Thyroid gland (tissue), 4 donors: ENCODE measurements at regions not wholly inside any gene's neighbourhood (a gene's known extent, or its start where the extent isn't known, plus 50 kb on each side); places are given as distances from the start of the nearest gene placed in this dataset.

Experiments
- DNase-seq, 2 donors: peaks; one replicate each; pipeline ENCODE4 v3.0.0-alpha.2; 2019
- H3K27ac ChIP-seq, 3 donors: fragments of 200-600 bp; sonication (generic); 1 replicate in 2 of 3; 2 replicates in 1 of 3; pipeline ENCODE4 v1.5.1; 2016 to 2019; ENCODE audit warnings: mild to moderate bottlenecking in 1 of 3, moderate library complexity in 1 of 3
- H3K27me3 ChIP-seq: fragments of 200-600 bp; sonication (generic); one replicate; pipeline ENCODE4 v1.5.1; 2019
- H3K36me3 ChIP-seq, 2 donors: fragments of 200-600 bp; sonication (generic); one replicate each; pipeline ENCODE4 v1.5.1; 2016 to 2019
- H3K4me1 ChIP-seq, 2 donors: fragments of 200-600 bp; sonication (generic); one replicate each; pipeline ENCODE4 v1.5.1; 2017 to 2019
- H3K4me3 ChIP-seq, 3 donors: fragments of 200-600 bp; sonication (generic); replicated peaks in 1 of 3; 1 replicate in 2 of 3; 2 replicates in 1 of 3; pipeline ENCODE4 v1.5.1; 2016; ENCODE audit warnings: mild to moderate bottlenecking in 1 of 3
- H3K9me3 ChIP-seq: fragments of 200-600 bp; sonication (generic); one replicate; pipeline ENCODE4 v1.5.1; 2017
- POLR2A ChIP-seq, 2 donors: fragments of 450-650 bp; IDR thresholded peaks; one replicate each; pipeline ENCODE4 v1.6.1; 2017; ENCODE audit warnings: antibody characterized with exemption in 2 of 2, mild to moderate bottlenecking in 2 of 2, moderate library complexity in 1 of 2
- WGBS, 2 donors: methylation state at CpG; one replicate each; pipeline ENCODE4 v1.1.5; 2017; 5-methylcytosine and 5-hydroxymethylcytosine counted together
- intact Hi-C: fragments of 100-400 bp; cut with DNase I; formaldehyde crosslinking; loops from one replicate; pipeline ENCODE4 v1.15.1; 2023
- TF ChIP-seq, protein P1 (sequence below), 6 experiments: fragments of 200-600 bp in 3 of 6; fragments of 450-650 bp in 3 of 6; sonication (generic) in 3 of 6; IDR thresholded peaks; one replicate each; pipeline ENCODE4 v1.5.1; 2016 to 2019; ENCODE audit warnings: antibody characterized with exemption in 6 of 6, mild to moderate bottlenecking in 2 of 6, inconsistent platforms in 1 of 6, moderate library complexity in 1 of 6

DNA sequence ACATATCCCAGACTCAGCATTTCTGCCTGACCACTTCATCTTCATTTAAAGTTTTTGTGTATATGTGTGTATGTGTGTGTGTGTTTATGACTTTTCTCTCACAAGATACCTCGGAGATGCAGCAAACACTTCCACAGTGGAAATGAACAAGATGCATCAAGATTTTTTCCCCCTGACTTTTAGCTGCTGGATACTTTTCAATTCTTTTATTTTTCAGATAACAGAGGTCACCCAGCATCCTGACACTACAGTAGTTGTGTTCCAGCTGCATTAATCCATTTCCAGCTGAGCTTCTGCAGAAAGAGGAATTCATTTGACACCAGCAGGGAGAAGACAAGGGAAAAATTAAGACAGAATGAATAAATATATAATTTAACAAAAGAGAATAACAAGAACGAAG is 130.2 kb upstream of the PSMD7 start:
- no peaks in the 10 kb centered on the region for H3K4me1 ChIP-seq
- H3K27me3 ChIP-seq, result no peaks in the 10 kb centered on the region
- intact Hi-C loops, result no loop called here
- H3K9me3 ChIP-seq, result no peaks in the 10 kb centered on the region
- WGBS, 2 donors, result 38 to 57% methylated on average over 2 of the region's 2 CpGs
- DNase-seq, result no peak
- H3K27ac ChIP-seq, result no peak overlapping the region
- H3K4me3 ChIP-seq, result no peak overlapping the region
- TF ChIP-seq, protein P1, sequence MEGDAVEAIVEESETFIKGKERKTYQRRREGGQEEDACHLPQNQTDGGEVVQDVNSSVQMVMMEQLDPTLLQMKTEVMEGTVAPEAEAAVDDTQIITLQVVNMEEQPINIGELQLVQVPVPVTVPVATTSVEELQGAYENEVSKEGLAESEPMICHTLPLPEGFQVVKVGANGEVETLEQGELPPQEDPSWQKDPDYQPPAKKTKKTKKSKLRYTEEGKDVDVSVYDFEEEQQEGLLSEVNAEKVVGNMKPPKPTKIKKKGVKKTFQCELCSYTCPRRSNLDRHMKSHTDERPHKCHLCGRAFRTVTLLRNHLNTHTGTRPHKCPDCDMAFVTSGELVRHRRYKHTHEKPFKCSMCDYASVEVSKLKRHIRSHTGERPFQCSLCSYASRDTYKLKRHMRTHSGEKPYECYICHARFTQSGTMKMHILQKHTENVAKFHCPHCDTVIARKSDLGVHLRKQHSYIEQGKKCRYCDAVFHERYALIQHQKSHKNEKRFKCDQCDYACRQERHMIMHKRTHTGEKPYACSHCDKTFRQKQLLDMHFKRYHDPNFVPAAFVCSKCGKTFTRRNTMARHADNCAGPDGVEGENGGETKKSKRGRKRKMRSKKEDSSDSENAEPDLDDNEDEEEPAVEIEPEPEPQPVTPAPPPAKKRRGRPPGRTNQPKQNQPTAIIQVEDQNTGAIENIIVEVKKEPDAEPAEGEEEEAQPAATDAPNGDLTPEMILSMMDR (IDR thresholded peaks at IDR 0.05), result no peak
- TF ChIP-seq POLR2A (IDR thresholded peaks at IDR 0.05), result no peak
- H3K36me3 ChIP-seq, result no peaks in the 10 kb centered on the region

DNA sequence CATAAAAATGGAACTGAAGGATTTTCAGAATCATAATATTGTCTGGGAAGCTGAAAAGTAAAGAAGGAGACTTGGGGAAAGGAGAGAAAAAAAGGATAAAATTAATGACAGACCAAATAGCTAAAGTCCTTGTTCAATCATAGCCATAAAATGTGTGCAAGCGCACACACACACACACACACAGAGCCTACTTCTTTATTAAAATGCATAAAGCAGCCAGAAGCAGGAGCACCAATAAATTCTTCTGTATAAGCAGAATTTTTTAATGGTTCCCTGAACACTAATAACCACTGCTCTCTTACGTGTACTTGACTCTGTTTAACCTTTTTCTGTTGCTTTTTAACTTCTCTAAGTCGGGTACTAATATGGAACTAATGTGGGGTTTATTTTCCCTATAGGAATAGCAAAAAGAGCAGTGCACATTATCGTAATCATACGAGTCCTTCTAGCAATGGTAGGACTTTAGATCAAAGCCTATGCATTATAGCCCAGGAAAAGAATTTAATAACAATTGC is 131.0 kb upstream of the PSMD7 start:
- intact Hi-C loops, result no loop called here
- Histone ChIP-seq H3K9me3 (no peaks in the 10 kb centered on the region), H3K4me1 (no peaks in the 10 kb centered on the region), H3K27me3 (no peaks in the 10 kb centered on the region), H3K4me3 (no peak overlapping the region), H3K27ac (no peak overlapping the region), H3K36me3 (no peaks in the 10 kb centered on the region)
- DNase-seq, result no peak
- TF ChIP-seq, protein P1 (IDR thresholded peaks at IDR 0.05), result no peak
- no peak for TF ChIP-seq POLR2A (IDR thresholded peaks at IDR 0.05)
- WGBS, 2 donors, result 54% methylated on average over 5 of the region's 5 CpGs

DNA sequence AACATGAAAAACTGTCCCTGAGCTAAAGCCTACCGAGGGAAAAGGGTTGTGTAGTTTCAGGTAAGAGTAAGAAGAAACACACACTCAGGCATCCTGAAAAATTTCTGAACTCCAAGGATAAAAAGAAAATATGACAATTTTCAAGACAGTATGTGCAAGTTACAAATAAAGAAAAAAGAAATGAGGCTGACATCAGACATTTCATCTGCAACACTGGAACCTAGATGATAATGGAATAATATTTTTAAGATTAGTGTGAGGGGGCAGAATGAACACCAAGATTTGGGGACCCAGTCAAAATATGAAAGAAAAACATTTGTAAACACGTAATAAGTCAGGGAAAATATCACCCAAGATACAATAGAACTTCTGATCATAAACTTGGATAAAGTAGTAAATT is 135.9 kb upstream of the PSMD7 start:
- intact Hi-C loops, result no loop called here
- 84 to 87% methylated on average over 2 of the region's 2 CpGs for WGBS, 2 donors
- H3K4me3 ChIP-seq, result no peak overlapping the region
- H3K27me3 ChIP-seq, result no peaks in the 10 kb centered on the region
- no peak for DNase-seq
- no peaks in the 10 kb centered on the region for H3K4me1 ChIP-seq
- H3K9me3 ChIP-seq, result no peaks in the 10 kb centered on the region
- H3K27ac ChIP-seq, result no peak overlapping the region
- no peaks in the 10 kb centered on the region for H3K36me3 ChIP-seq
- TF ChIP-seq, protein P1 (IDR thresholded peaks at IDR 0.05), result no peak
- no peak for TF ChIP-seq POLR2A (IDR thresholded peaks at IDR 0.05)

DNA sequence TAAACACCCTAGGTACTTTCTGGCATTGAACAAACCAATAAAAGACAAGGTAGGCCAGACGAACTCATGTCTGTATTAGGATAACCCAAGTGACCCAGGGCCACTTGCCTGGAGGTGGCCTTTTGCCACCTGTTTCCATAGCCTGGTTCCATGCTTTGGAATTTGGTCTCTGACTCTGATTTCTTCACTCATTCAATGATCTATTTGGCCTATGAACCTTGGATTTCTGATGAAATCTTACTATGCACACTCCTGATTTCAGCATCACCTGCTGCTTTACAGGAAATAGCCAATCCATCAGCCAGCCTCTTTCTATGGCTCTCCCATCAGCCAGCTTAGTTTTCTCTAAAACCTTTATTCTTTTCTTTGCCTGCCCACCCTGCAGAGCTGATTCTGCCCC is 142.8 kb upstream of the PSMD7 start:
- no peaks in the 10 kb centered on the region for H3K27me3 ChIP-seq
- 50 to 52% methylated on average over 1 of the region's 1 CpG for WGBS, 2 donors
- no peak overlapping the region for H3K27ac ChIP-seq
- intact Hi-C loops, result no loop called here
- no peaks in the 10 kb centered on the region for H3K4me1 ChIP-seq
- H3K36me3 ChIP-seq, result no peaks in the 10 kb centered on the region
- no peaks in the 10 kb centered on the region for H3K9me3 ChIP-seq
- TF ChIP-seq POLR2A (IDR thresholded peaks at IDR 0.05), result no peak
- TF ChIP-seq, protein P1 (IDR thresholded peaks at IDR 0.05), result no peak
- H3K4me3 ChIP-seq, result no peak overlapping the region
- DNase-seq, result no peak

DNA sequence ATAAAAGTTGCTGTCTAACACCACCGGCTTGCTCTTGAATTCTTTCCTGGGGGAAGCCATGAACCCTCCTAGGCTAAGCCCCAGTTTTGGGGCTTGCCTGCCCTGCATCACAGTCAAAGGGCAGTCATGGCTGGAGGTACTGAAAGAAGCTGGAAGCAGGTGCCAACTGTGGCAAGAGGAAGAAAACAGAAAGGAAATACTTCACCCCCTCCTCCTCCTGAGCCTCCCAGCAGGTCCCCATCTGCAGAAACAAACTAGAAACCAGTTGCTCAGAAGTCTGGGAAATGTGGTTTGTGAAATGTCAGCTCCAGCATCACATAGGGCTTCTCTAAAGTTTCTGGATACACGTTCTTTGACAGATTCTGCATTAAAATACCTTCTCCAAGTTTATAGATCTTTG is 150.0 kb upstream of the PSMD7 start:
- H3K9me3 ChIP-seq, result no peaks in the 10 kb centered on the region
- TF ChIP-seq, protein P1 (IDR thresholded peaks at IDR 0.05), result no peak
- no peak for TF ChIP-seq POLR2A (IDR thresholded peaks at IDR 0.05)
- WGBS, 2 donors, result 72 to 89% methylated on average over 1 to 2 of the region's 2 CpGs
- DNase-seq, result no peak
- intact Hi-C loops, result no loop called here
- H3K27me3 ChIP-seq, result no peaks in the 10 kb centered on the region
- no peak overlapping the region for H3K4me3 ChIP-seq
- H3K27ac ChIP-seq, result no peak overlapping the region
- no peaks in the 10 kb centered on the region for H3K4me1 ChIP-seq
- no peaks in the 10 kb centered on the region for H3K36me3 ChIP-seq
